Gastrocnemius medialis (tissue), 4 donors: ENCODE measurements at regions not wholly inside any gene's neighbourhood (a gene's known extent, or its start where the extent isn't known, plus 50 kb on each side); places are given as distances from the start of the nearest gene placed in this dataset.

Experiments used
- POLR2A ChIP-seq, 2 donors: fragments of 450-650 bp; IDR thresholded peaks; one replicate each; pipeline ENCODE4 v1.6.1; 2017; ENCODE audit warnings: antibody characterized with exemption in 2 of 2, mild to moderate bottlenecking in 2 of 2, moderate library complexity in 2 of 2
- TF ChIP-seq, protein P1 (sequence below), 5 experiments: fragments of 450-650 bp in 3 of 5; fragments of 200-600 bp in 2 of 5; sonication (generic) in 2 of 5; IDR thresholded peaks in 4 of 5; conservative IDR thresholded peaks in 1 of 5; 1 replicate in 4 of 5; 2 replicates in 1 of 5; pipeline ENCODE4 v1.5.1; 2016 to 2019; ENCODE audit warnings: antibody characterized with exemption in 5 of 5, mild to moderate bottlenecking in 3 of 5, moderate library complexity in 3 of 5

DNA sequence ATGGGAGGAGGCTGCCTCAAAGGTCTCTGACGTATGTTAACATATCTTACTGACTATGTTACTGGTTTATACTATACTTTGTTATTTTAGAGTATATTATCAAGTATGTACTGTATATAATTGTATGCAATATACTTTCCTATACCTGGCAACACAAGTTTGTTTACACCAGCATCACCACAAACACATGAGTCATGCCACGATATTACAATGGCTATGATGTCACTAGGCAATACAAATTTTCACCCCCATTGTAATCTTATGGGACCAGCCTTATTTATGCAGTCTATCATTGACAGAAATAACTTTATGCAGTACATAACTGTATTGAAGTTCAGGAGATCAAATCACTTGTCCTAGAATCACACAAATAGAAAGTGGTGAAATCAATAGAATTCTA lies 329.9 kb upstream of the SLC7A11 start:
- TF ChIP-seq, protein P1, sequence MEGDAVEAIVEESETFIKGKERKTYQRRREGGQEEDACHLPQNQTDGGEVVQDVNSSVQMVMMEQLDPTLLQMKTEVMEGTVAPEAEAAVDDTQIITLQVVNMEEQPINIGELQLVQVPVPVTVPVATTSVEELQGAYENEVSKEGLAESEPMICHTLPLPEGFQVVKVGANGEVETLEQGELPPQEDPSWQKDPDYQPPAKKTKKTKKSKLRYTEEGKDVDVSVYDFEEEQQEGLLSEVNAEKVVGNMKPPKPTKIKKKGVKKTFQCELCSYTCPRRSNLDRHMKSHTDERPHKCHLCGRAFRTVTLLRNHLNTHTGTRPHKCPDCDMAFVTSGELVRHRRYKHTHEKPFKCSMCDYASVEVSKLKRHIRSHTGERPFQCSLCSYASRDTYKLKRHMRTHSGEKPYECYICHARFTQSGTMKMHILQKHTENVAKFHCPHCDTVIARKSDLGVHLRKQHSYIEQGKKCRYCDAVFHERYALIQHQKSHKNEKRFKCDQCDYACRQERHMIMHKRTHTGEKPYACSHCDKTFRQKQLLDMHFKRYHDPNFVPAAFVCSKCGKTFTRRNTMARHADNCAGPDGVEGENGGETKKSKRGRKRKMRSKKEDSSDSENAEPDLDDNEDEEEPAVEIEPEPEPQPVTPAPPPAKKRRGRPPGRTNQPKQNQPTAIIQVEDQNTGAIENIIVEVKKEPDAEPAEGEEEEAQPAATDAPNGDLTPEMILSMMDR (IDR thresholded peaks at IDR 0.05 in 4 of 5, conservative IDR thresholded peaks at IDR 0.05 in 1 of 5), result no peak
- no peak for TF ChIP-seq POLR2A (IDR thresholded peaks at IDR 0.05)
